GM23338 (cell line): ENCODE measurements at regions not wholly inside any gene's neighbourhood (a gene's known extent, or its start where the extent isn't known, plus 50 kb on each side); places are given as distances from the start of the nearest gene placed in this dataset.
A peak's percentile ranks its signal among the peaks of the same experiment; 100 is the strongest.

Source experiments
- ATAC-seq: fragments of 200-7000 bp; cut with Tn5 transposase; 3 replicates; pipeline ENCODE4 v1.9.1; 2020
- DNase-seq: peaks from one replicate; pipeline ENCODE4 v3.0.0-alpha.2; 2015; ENCODE audit warnings: low spot score
- H2AFZ ChIP-seq: fragments of 200-600 bp; sonication (generic); 2 replicates; pipeline ENCODE4 v1.8.0; 2016; ENCODE audit warnings: antibody characterized with exemption, mild to moderate bottlenecking, moderate library complexity
- H3F3A ChIP-seq: fragments of 200-600 bp; sonication (generic); replicated peaks from 2 replicates; pipeline ENCODE4 v1.8.0; 2017; ENCODE audit warnings: antibody characterized with exemption, mixed run types, low read depth
- H3K27ac ChIP-seq: fragments of 200-600 bp; sonication (generic); 2 replicates; pipeline ENCODE4 v1.6.1; 2016; ENCODE audit warnings: low read depth
- H3K27me3 ChIP-seq: fragments of 200-600 bp; sonication (generic); 2 replicates; pipeline ENCODE4 v1.8.0; 2016; ENCODE audit warnings: mild to moderate bottlenecking, mixed run types, moderate library complexity; ENCODE audit not compliant: insufficient read depth
- H3K36me3 ChIP-seq: fragments of 200-600 bp; sonication (generic); 2 replicates; pipeline ENCODE4 v1.8.0; 2016; ENCODE audit warnings: mild to moderate bottlenecking; ENCODE audit not compliant: insufficient read depth
- H3K4me1 ChIP-seq: fragments of 200-600 bp; sonication (generic); 2 replicates; pipeline ENCODE4 v1.8.0; 2016; ENCODE audit warnings: mild to moderate bottlenecking, moderate library complexity; ENCODE audit not compliant: insufficient read depth
- H3K4me2 ChIP-seq: fragments of 200-600 bp; sonication (generic); 2 replicates; pipeline ENCODE4 v1.7.1; 2017; ENCODE audit warnings: mixed run types
- H3K4me3 ChIP-seq: fragments of 200-600 bp; sonication (generic); 2 replicates; pipeline ENCODE4 v1.6.1; 2016; ENCODE audit warnings: mixed run types
- H3K79me2 ChIP-seq: fragments of 200-600 bp; sonication (generic); replicated peaks from 2 replicates; pipeline ENCODE4 v1.8.0; 2017; ENCODE audit warnings: mild to moderate bottlenecking; ENCODE audit not compliant: insufficient read depth
- H3K9me2 ChIP-seq: fragments of 200-600 bp; sonication (generic); 2 replicates; pipeline ENCODE4 v1.8.0; 2017; ENCODE audit not compliant: insufficient read depth
- H4K20me1 ChIP-seq: fragments of 200-600 bp; sonication (generic); replicated peaks from 2 replicates; pipeline ENCODE4 v1.8.0; 2017; ENCODE audit warnings: mild to moderate bottlenecking; ENCODE audit not compliant: insufficient read depth
- H3K27ac Mint-ChIP-seq: 2 replicates; pipeline ENCODE4 v1.8.0; 2020; ENCODE audit warnings: inconsistent platforms, mild to moderate bottlenecking, moderate library complexity, mixed read lengths
- H3K27me3 Mint-ChIP-seq: 3 replicates; pipeline ENCODE4 v1.8.0; 2022; ENCODE audit warnings: low read depth, mild to moderate bottlenecking, moderate library complexity, mixed read lengths, inconsistent platforms; ENCODE audit not compliant: insufficient read depth, poor library complexity
- H3K36me3 Mint-ChIP-seq: 3 replicates; pipeline ENCODE4 v1.8.0; 2021; ENCODE audit warnings: low read depth, mild to moderate bottlenecking, inconsistent platforms, moderate library complexity, mixed read lengths
- H3K4me1 Mint-ChIP-seq: 3 replicates; pipeline ENCODE4 v1.8.0; 2020; ENCODE audit warnings: mild to moderate bottlenecking, inconsistent platforms, mixed read lengths
- H3K4me3 Mint-ChIP-seq: 3 replicates; pipeline ENCODE4 v1.8.0; 2021; ENCODE audit warnings: moderate library complexity, mild to moderate bottlenecking, inconsistent platforms, mixed read lengths
- H3K9me3 Mint-ChIP-seq: 3 replicates; pipeline ENCODE4 v1.8.0; 2020; ENCODE audit warnings: moderate library complexity, mild to moderate bottlenecking, inconsistent platforms, mixed read lengths
- CREB1 ChIP-seq: fragments of 250-450 bp; sonication (Bioruptor Pico); IDR thresholded peaks from 2 replicates; pipeline ENCODE4 v1.5.0; 2020; ENCODE audit warnings: low read depth, mild to moderate bottlenecking, moderate library complexity
- ETS1 ChIP-seq: IDR thresholded peaks from 2 replicates; pipeline ENCODE4 v1.6.1; 2016; ENCODE audit warnings: antibody characterized with exemption
- EZH2 ChIP-seq: fragments of 200-600 bp; sonication (generic); IDR thresholded peaks from one replicate; pipeline ENCODE4 v1.8.0; 2017; ENCODE audit warnings: antibody characterized with exemption, mild to moderate bottlenecking, low read depth; ENCODE audit not compliant: unreplicated experiment
- EZH2phosphoT487 ChIP-seq: fragments of 200-600 bp; sonication (generic); IDR thresholded peaks from one replicate; pipeline ENCODE4 v1.8.1; 2018; ENCODE audit warnings: antibody characterized with exemption; ENCODE audit not compliant: unreplicated experiment
- JUNB ChIP-seq: IDR thresholded peaks from one replicate; pipeline ENCODE4 v1.6.1; 2016; ENCODE audit warnings: antibody characterized with exemption; ENCODE audit not compliant: unreplicated experiment
- NANOG ChIP-seq: IDR thresholded peaks from 2 replicates; pipeline ENCODE4 v1.6.1; 2016; ENCODE audit warnings: antibody characterized with exemption, borderline replicate concordance
- POLR2AphosphoS5 ChIP-seq: IDR thresholded peaks from 2 replicates; pipeline ENCODE4 v1.6.1; 2016; ENCODE audit warnings: antibody characterized with exemption, low read depth
- REST ChIP-seq: IDR thresholded peaks from one replicate; pipeline ENCODE4 v1.6.1; 2018; ENCODE audit warnings: antibody characterized with exemption; ENCODE audit not compliant: unreplicated experiment
- STAT1 ChIP-seq: IDR thresholded peaks from one replicate; pipeline ENCODE4 v1.6.1; 2016; ENCODE audit warnings: antibody characterized with exemption; ENCODE audit not compliant: unreplicated experiment
- ZNF114 ChIP-seq: fragments of 250-450 bp; sonication (Bioruptor Pico); IDR thresholded peaks from 2 replicates; pipeline ENCODE4 v1.5.0; 2020; ENCODE audit warnings: mild to moderate bottlenecking, moderate library complexity
- ZNF331 ChIP-seq: fragments of 250-450 bp; sonication (Bioruptor Pico); IDR thresholded peaks from 2 replicates; pipeline ENCODE4 v1.5.0; 2020; ENCODE audit warnings: low read depth, mild to moderate bottlenecking, moderate library complexity
- ZNF462 ChIP-seq: fragments of 250-450 bp; sonication (Bioruptor Pico); IDR thresholded peaks from 2 replicates; pipeline ENCODE4 v1.5.0; 2020; ENCODE audit warnings: mild to moderate bottlenecking, moderate library complexity

- Mint-ChIP-seq H3K9me3 (no peaks in the 10 kb centered on the region), H3K4me1 (peaks cover 4% of the 10 kb centered on the region; the same call in 1 of the 3 replicates), H3K27ac (no peak overlapping the region), H3K36me3 (no peaks in the 10 kb centered on the region), H3K4me3 (no peak overlapping the region), H3K27me3 (no peaks in the 10 kb centered on the region)
- no peaks in the 10 kb centered on the region for H3K79me2 ChIP-seq
- H3K9me2 ChIP-seq: no peaks in the 10 kb centered on the region
- ATAC-seq: peak; percentile 34; the same call in 1 of the 3 replicates
- H3K27me3 ChIP-seq: no peaks in the 10 kb centered on the region
- H3K36me3 ChIP-seq: no peaks in the 10 kb centered on the region
- H3K4me3 ChIP-seq: no peak overlapping the region
- TF ChIP-seq ZNF331 (CRISPR knock-in tag): no peak
- no peak for TF ChIP-seq NANOG
- no peak for TF ChIP-seq EZH2
- TF ChIP-seq ZNF114 (CRISPR knock-in tag): no peak
- DNase-seq: no peak
- H3K27ac ChIP-seq: no peak overlapping the region
- no peaks in the 10 kb centered on the region for H4K20me1 ChIP-seq
- no peak overlapping the region for H2AFZ ChIP-seq
- H3K4me1 ChIP-seq: no peaks in the 10 kb centered on the region
- H3K4me2 ChIP-seq: no peak overlapping the region
- H3F3A ChIP-seq: no peaks in the 10 kb centered on the region
Observed at GRCh38 chr6:132948889-132949288, 134.5 kb downstream of the RPS12 start.

GRCh38 chr6:132950566-132950965, 136.2 kb downstream of the RPS12 start:
- Mint-ChIP-seq H3K27me3 (no peaks in the 10 kb centered on the region), H3K9me3 (no peaks in the 10 kb centered on the region), H3K4me1 (peaks cover 4% of the 10 kb centered on the region; the same call in 1 of the 3 replicates), H3K4me3 (no peak overlapping the region), H3K36me3 (no peaks in the 10 kb centered on the region), H3K27ac (no peak overlapping the region)
- Histone ChIP-seq H3K4me1 (no peaks in the 10 kb centered on the region), H4K20me1 (no peaks in the 10 kb centered on the region), H3K9me2 (no peaks in the 10 kb centered on the region), H3K4me3 (no peak overlapping the region), H3K27ac (no peak overlapping the region), H3F3A (no peaks in the 10 kb centered on the region), H3K36me3 (no peaks in the 10 kb centered on the region), H3K79me2 (no peaks in the 10 kb centered on the region), H2AFZ (no peak overlapping the region), H3K27me3 (no peaks in the 10 kb centered on the region), H3K4me2 (no peak overlapping the region)
- DNase-seq (no peak), ATAC-seq (no peak)
- TF ChIP-seq STAT1: no peak
- TF ChIP-seq EZH2: no peak
- TF ChIP-seq NANOG: no peak
- TF ChIP-seq ZNF462 (CRISPR knock-in tag): no peak
- TF ChIP-seq ETS1: no peak
- TF ChIP-seq JUNB: no peak
- TF ChIP-seq EZH2phosphoT487: no peak
- no peak for TF ChIP-seq REST
- TF ChIP-seq CREB1 (CRISPR knock-in tag): no peak
- TF ChIP-seq ZNF114 (CRISPR knock-in tag): no peak
- no peak for TF ChIP-seq ZNF331 (CRISPR knock-in tag)
- TF ChIP-seq POLR2AphosphoS5: no peak
